HepG2 (cell line): ENCODE measurements at regions not wholly inside any gene's neighbourhood (a gene's known extent, or its start where the extent isn't known, plus 50 kb on each side); places are given as distances from the start of the nearest gene placed in this dataset.

Source experiments
- KLF15 ChIP-seq: sonication (generic); formaldehyde crosslinking; IDR thresholded peaks from 2 replicates; pipeline ENCODE4 v1.8.1; 2023; ENCODE audit warnings: borderline replicate concordance, mild to moderate bottlenecking, inconsistent platforms, missing genetic modification reagents, mixed read lengths
- MATR3 ChIP-seq: sonication (generic); formaldehyde crosslinking; IDR thresholded peaks from 2 replicates; pipeline ENCODE4 v1.4.0; 2020; ENCODE audit warnings: missing genetic modification reagents
- MYNN ChIP-seq: sonication (generic); formaldehyde crosslinking; IDR thresholded peaks from 2 replicates; pipeline ENCODE4 v1.4.0; 2020; ENCODE audit warnings: mild to moderate bottlenecking, low read depth, missing genetic modification reagents
- TRIM24 ChIP-seq: sonication (generic); formaldehyde crosslinking; IDR thresholded peaks from 2 replicates; pipeline ENCODE4 v1.8.0; 2022; ENCODE audit warnings: mild to moderate bottlenecking, missing genetic modification reagents
- ZNF275 ChIP-seq: sonication (generic); formaldehyde crosslinking; IDR thresholded peaks from 2 replicates; pipeline ENCODE4 v1.8.0; 2022; ENCODE audit warnings: missing genetic modification reagents, mild to moderate bottlenecking, inconsistent platforms, borderline replicate concordance
- ZNF337 ChIP-seq: sonication (generic); formaldehyde crosslinking; IDR thresholded peaks from 2 replicates; pipeline ENCODE4 v1.5.1; 2020; ENCODE audit warnings: missing genetic modification reagents, low read depth, mild to moderate bottlenecking, borderline replicate concordance
- ZNF407 ChIP-seq: sonication (generic); formaldehyde crosslinking; IDR thresholded peaks from one replicate; pipeline ENCODE4 v1.5.1; 2020; ENCODE audit warnings: mild to moderate bottlenecking, missing genetic modification reagents; ENCODE audit errors: not compliant biosample characterization
- ZNF766 ChIP-seq: sonication (generic); formaldehyde crosslinking; IDR thresholded peaks from 2 replicates; pipeline ENCODE4 v1.5.0; 2020; ENCODE audit warnings: missing genetic modification reagents, borderline replicate concordance

- TF ChIP-seq ZNF407 (CRISPR knock-in tag) (no peak), ZNF275 (no peak), TRIM24 (CRISPR knock-in tag) (no peak), MATR3 (CRISPR knock-in tag) (no peak), ZNF337 (no peak), MYNN (CRISPR knock-in tag) (no peak), ZNF766 (CRISPR knock-in tag) (no peak), KLF15 (CRISPR knock-in tag) (no peak)
These were observed 197.2 kb downstream of the VGLL3 start (continued) for GRCh38 chr3:86793786-86794185.
